SU-DHL-6 (cell line): ENCODE measurements at regions not wholly inside any gene's neighbourhood (a gene's known extent, or its start where the extent isn't known, plus 50 kb on each side); places are given as distances from the start of the nearest gene placed in this dataset.

Experiments used
- H2AFZ ChIP-seq: fragments of 200-600 bp; sonication (generic); 2 replicates; pipeline ENCODE4 v1.6.1; 2014; ENCODE audit warnings: low read depth, mild to moderate bottlenecking, moderate library complexity, mixed read lengths, antibody characterized with exemption, low read length; ENCODE audit not compliant: severe bottlenecking
- H3F3A ChIP-seq: fragments of 200-600 bp; shearing (Covaris generic); 2 replicates; pipeline ENCODE4 v1.6.0; 2016; ENCODE audit warnings: antibody characterized with exemption, mild to moderate bottlenecking; ENCODE audit not compliant: insufficient read depth
- H3K27ac ChIP-seq: fragments of 200-600 bp; sonication (generic); 2 replicates; pipeline ENCODE4 v1.5.1; 2016; ENCODE audit warnings: low read depth, mild to moderate bottlenecking, low read length, moderate library complexity, mixed read lengths
- H3K27me3 ChIP-seq: fragments of 200-600 bp; sonication (generic), shearing (Covaris generic); 2 replicates; pipeline ENCODE4 v1.6.0; 2014; ENCODE audit warnings: mild to moderate bottlenecking, low read length
- H3K36me3 ChIP-seq: fragments of 200-600 bp; sonication (generic); 2 replicates; pipeline ENCODE4 v1.6.1; 2014; ENCODE audit warnings: mild to moderate bottlenecking, low read length, mixed read lengths
- H3K4me2 ChIP-seq: fragments of 300-600, 200-600 bp; shearing (Covaris generic), sonication (generic); 2 replicates; pipeline ENCODE4 v1.6.0; 2014; ENCODE audit warnings: low read length, low read depth, mild to moderate bottlenecking; ENCODE audit not compliant: poor library complexity, severe bottlenecking
- H3K4me3 ChIP-seq: fragments of 200-600 bp; sonication (generic); 2 replicates; pipeline ENCODE4 v1.5.1; 2014; ENCODE audit warnings: antibody characterized with exemption, low read length, mild to moderate bottlenecking, mixed read lengths; ENCODE audit not compliant: insufficient read depth, poor library complexity, severe bottlenecking
- H3K79me2 ChIP-seq: fragments of 200-600 bp; sonication (generic); 2 replicates; pipeline ENCODE4 v1.6.1; 2014; ENCODE audit warnings: mild to moderate bottlenecking, low read length, moderate library complexity; ENCODE audit not compliant: insufficient read depth
- H3K9ac ChIP-seq: fragments of 200-600 bp; sonication (generic); 2 replicates; pipeline ENCODE4 v1.7.0; 2014; ENCODE audit warnings: mild to moderate bottlenecking, low read length
- H3K9me2 ChIP-seq: fragments of 200-600 bp; sonication (generic); replicated peaks from 2 replicates; pipeline ENCODE4 v1.6.1; 2014; ENCODE audit warnings: low read length; ENCODE audit not compliant: insufficient read depth
- H3K9me3 ChIP-seq: fragments of 200-600 bp; sonication (generic); 2 replicates; pipeline ENCODE4 v1.6.1; 2014; ENCODE audit warnings: low read length, mixed read lengths; ENCODE audit not compliant: insufficient read depth
- H4K20me1 ChIP-seq: fragments of 200-600 bp; sonication (generic); 2 replicates; pipeline ENCODE4 v1.6.1; 2014; ENCODE audit warnings: low read depth, mild to moderate bottlenecking, antibody characterized with exemption, low read length, moderate library complexity, mixed read lengths
- CTCF ChIP-seq: fragments of 200-600 bp; sonication (generic); IDR thresholded peaks from one replicate; pipeline ENCODE4 v1.5.1; 2017; ENCODE audit warnings: antibody characterized with exemption, mild to moderate bottlenecking, low read length, moderate library complexity; ENCODE audit not compliant: insufficient read depth, poor library complexity, severe bottlenecking
- EZH2phosphoT487 ChIP-seq: fragments of 200-600 bp; sonication (generic), shearing (Covaris generic); conservative IDR thresholded peaks from 2 replicates; pipeline ENCODE4 v1.6.1; 2018; ENCODE audit warnings: mild to moderate bottlenecking, antibody characterized with exemption, low read length, moderate library complexity, mixed read lengths

- no peaks in the 10 kb centered on the region for H3K9me3 ChIP-seq
- H3K4me2 ChIP-seq: no peak overlapping the region
- no peaks in the 10 kb centered on the region for H3K36me3 ChIP-seq
- H3K4me3 ChIP-seq: no peak overlapping the region
- H3K27ac ChIP-seq: no peak overlapping the region
- no peaks in the 10 kb centered on the region for H3K79me2 ChIP-seq
- H3K9ac ChIP-seq: no peak overlapping the region
- no peak overlapping the region for H2AFZ ChIP-seq
- TF ChIP-seq EZH2phosphoT487 (no peak), CTCF (no peak)
- no peaks in the 10 kb centered on the region for H3F3A ChIP-seq
- H3K9me2 ChIP-seq: no peaks in the 10 kb centered on the region; the same call in 1 of the 2 replicates
- H4K20me1 ChIP-seq: no peaks in the 10 kb centered on the region
- H3K27me3 ChIP-seq: no peaks in the 10 kb centered on the region
Observed at GRCh38 chr17:73934696-73935095, 268.8 kb upstream of the RPL38 start.

- H3K79me2 ChIP-seq: no peaks in the 10 kb centered on the region
- no peaks in the 10 kb centered on the region for H3K27me3 ChIP-seq
- H3K9me3 ChIP-seq: no peaks in the 10 kb centered on the region
- no peaks in the 10 kb centered on the region; the same call in 1 of the 2 replicates for H3K9me2 ChIP-seq
- no peak overlapping the region for H3K27ac ChIP-seq
- no peak overlapping the region for H3K9ac ChIP-seq
- H2AFZ ChIP-seq: no peak overlapping the region
- H4K20me1 ChIP-seq: no peaks in the 10 kb centered on the region
- no peaks in the 10 kb centered on the region for H3F3A ChIP-seq
- H3K4me2 ChIP-seq: no peak overlapping the region
- TF ChIP-seq EZH2phosphoT487 (no peak), CTCF (no peak)
- H3K4me3 ChIP-seq: no peak overlapping the region
- no peaks in the 10 kb centered on the region for H3K36me3 ChIP-seq
Observed at GRCh38 chr17:73936908-73937627, 266.4 kb upstream of the RPL38 start.

- TF ChIP-seq CTCF (no peak), EZH2phosphoT487 (no peak)
- no peaks in the 10 kb centered on the region for H3K9me3 ChIP-seq
- no peaks in the 10 kb centered on the region for H3K27me3 ChIP-seq
- no peaks in the 10 kb centered on the region for H4K20me1 ChIP-seq
- H3F3A ChIP-seq: no peaks in the 10 kb centered on the region
- no peak overlapping the region for H3K27ac ChIP-seq
- H3K9ac ChIP-seq: no peak overlapping the region
- H3K79me2 ChIP-seq: no peaks in the 10 kb centered on the region
- no peak overlapping the region for H3K4me2 ChIP-seq
- no peak overlapping the region for H3K4me3 ChIP-seq
- no peaks in the 10 kb centered on the region for H3K36me3 ChIP-seq
- H3K9me2 ChIP-seq: no peaks in the 10 kb centered on the region; the same call in 1 of the 2 replicates
- no peak overlapping the region for H2AFZ ChIP-seq
Observed at GRCh38 chr17:73938706-73939105, 264.8 kb upstream of the RPL38 start.
